CD4-positive, CD25-positive, alpha-beta regulatory T cell (primary cell): ENCODE measurements at regions not wholly inside any gene's neighbourhood (a gene's known extent, or its start where the extent isn't known, plus 50 kb on each side); places are given as distances from the start of the nearest gene placed in this dataset.

Experiments used
- ATAC-seq, 2 donors: fragments of 150-1000 bp; cut with Tn5 transposase; one replicate each; pipeline ENCODE4 v1.10.0; 2021; ENCODE audit warnings: low read depth in 2 of 2, moderate number of reproducible peaks in 2 of 2, moderate library complexity in 1 of 2
- DNase-seq, 3 donors: peaks; one replicate each; pipeline versions ENCODE4 v3.0.0 to v3.0.0-alpha.2; 2012 to 2022; ENCODE audit warnings: mixed read lengths in 1 of 3
- H3K27ac ChIP-seq: one replicate; pipeline ENCODE4 v1.7.0; 2013; ENCODE audit warnings: mild to moderate bottlenecking, low read length; ENCODE audit not compliant: insufficient read depth, poor library complexity, severe bottlenecking
- H3K27me3 ChIP-seq: one replicate; pipeline ENCODE4 v1.7.0; 2013; ENCODE audit warnings: low read length; ENCODE audit not compliant: control insufficient read depth, insufficient read depth
- H3K36me3 ChIP-seq: one replicate; pipeline ENCODE4 v1.7.0; 2013; ENCODE audit warnings: mild to moderate bottlenecking, low read length, moderate library complexity; ENCODE audit not compliant: control insufficient read depth, insufficient read depth
- H3K4me1 ChIP-seq: 2 replicates; pipeline ENCODE4 v1.7.0; 2013; ENCODE audit warnings: mild to moderate bottlenecking, low read length; ENCODE audit not compliant: insufficient read depth, control insufficient read depth, poor library complexity, severe bottlenecking
- H3K4me3 ChIP-seq: one replicate; pipeline ENCODE4 v1.7.0; 2013; ENCODE audit warnings: low read depth, mild to moderate bottlenecking, low read length, moderate library complexity
- H3K9me3 ChIP-seq, 2 experiments: 1 replicate in 1 of 2; 2 replicates in 1 of 2; pipeline ENCODE4 v1.7.0; 2013; ENCODE audit warnings: low read length in 2 of 2, mild to moderate bottlenecking in 1 of 2, moderate library complexity in 1 of 2; ENCODE audit not compliant: control insufficient read depth in 2 of 2
- H3K27ac Mint-ChIP-seq, 3 donors: one replicate each; pipeline ENCODE4 v1.8.0; 2020 to 2022; ENCODE audit warnings: mild to moderate bottlenecking in 3 of 3, mixed read lengths in 3 of 3, moderate library complexity in 2 of 3
- H3K27me3 Mint-ChIP-seq: one replicate; pipeline ENCODE4 v1.8.0; 2022; ENCODE audit warnings: mild to moderate bottlenecking, mixed read lengths
- H3K36me3 Mint-ChIP-seq: one replicate; pipeline ENCODE4 v1.8.0; 2020; ENCODE audit warnings: mixed read lengths
- H3K4me1 Mint-ChIP-seq, 4 donors: one replicate each; pipeline ENCODE4 v1.8.0; 2020 to 2022; ENCODE audit warnings: mixed read lengths in 4 of 4, mild to moderate bottlenecking in 1 of 4
- H3K4me3 Mint-ChIP-seq, 4 donors: one replicate each; pipeline ENCODE4 v1.8.0; 2020 to 2022; ENCODE audit warnings: mild to moderate bottlenecking in 4 of 4, mixed read lengths in 4 of 4, moderate library complexity in 3 of 4
- H3K9me3 Mint-ChIP-seq, 7 donors: one replicate each; pipeline ENCODE4 v1.8.0; 2020 to 2022; ENCODE audit warnings: mixed read lengths in 7 of 7, mild to moderate bottlenecking in 3 of 7, moderate library complexity in 2 of 7

DNA sequence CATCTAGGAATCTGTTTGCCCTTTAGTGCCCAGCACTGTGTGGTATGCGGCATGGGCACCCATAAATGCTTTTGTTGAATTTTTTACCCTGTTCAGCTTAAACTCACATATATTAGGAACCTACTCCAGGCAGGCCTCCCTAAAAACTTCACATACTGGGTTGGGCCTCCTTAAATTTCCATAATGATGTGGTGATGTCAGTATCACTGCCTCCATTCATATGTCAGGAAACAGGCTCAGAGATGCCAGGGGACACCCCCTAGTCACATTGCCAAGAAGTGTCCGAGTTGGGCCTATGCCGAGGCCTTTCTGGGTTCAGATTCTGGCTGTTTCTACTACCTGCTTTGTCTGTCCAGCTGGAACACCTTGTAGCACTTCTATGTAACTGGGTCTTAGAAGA, 55.7 kb upstream of the RUNX3 start:
- peak overlapping the region in 2 of 3 donors; percentile 78 to 90 for H3K27ac Mint-ChIP-seq
- no peaks in the 10 kb centered on the region for H3K9me3 ChIP-seq
- no peak for DNase-seq
- peak overlapping the region in 2 of 4 donors; percentile 22 to 60 for H3K4me3 Mint-ChIP-seq
- no peak overlapping the region for H3K4me3 ChIP-seq
- peaks cover 40% of the 10 kb centered on the region for H3K4me1 ChIP-seq
- no peaks in the 10 kb centered on the region for H3K36me3 ChIP-seq
- H3K27me3 ChIP-seq = no peaks in the 10 kb centered on the region
- H3K27ac ChIP-seq = no peak overlapping the region
- H3K9me3 Mint-ChIP-seq = peaks cover 0 to under 1% (median 0%) of the 10 kb centered on the region in 7 donors
- no peaks in the 10 kb centered on the region for H3K36me3 Mint-ChIP-seq
- no peak for ATAC-seq
- no peaks in the 10 kb centered on the region for H3K27me3 Mint-ChIP-seq
- H3K4me1 Mint-ChIP-seq = peaks cover 0 to 94% (median 20%) of the 10 kb centered on the region in 4 donors

DNA sequence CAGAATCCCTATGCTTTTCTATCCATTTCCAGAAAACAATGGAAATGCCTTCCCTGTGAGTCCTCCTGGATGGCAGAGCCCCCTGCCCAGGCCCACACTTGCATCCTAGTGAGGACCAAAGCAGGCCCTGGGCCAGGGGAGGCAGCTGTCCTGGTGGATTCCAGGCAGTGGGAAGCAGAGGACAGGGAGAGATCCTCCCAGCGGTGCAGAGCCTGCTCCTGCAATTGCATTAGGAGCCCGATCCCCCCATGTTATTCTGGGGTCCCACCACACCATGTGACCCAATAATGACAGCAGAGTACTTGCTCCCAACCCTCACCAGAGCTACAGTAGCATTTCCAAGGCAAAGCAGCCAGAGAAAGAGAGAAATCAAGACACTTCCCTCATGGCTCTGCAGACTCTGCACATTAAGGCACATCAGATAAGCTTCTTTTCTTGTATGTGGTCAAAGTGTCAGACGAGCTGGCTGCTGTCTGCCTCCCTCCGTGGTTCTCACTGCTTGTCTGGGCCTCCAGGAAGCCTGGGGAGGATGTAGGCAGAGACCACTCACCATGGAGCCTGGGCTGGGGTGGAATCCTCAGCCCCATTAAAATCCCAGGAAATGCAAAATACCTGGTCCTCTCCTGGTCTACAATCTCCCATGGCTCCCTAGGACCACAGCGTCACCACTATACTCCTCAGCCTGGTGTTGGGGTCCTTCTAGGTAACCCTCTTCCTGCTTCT, 54.9 kb upstream of the RUNX3 start:
- Mint-ChIP-seq H3K36me3 (no peaks in the 10 kb centered on the region), H3K27me3 (no peaks in the 10 kb centered on the region), H3K4me1 (peaks cover 0 to 94% (median 21%) of the 10 kb centered on the region in 4 donors), H3K9me3 (peaks cover 0 to 2% (median 0%) of the 10 kb centered on the region in 7 donors), H3K27ac (peak overlapping the region in 2 of 3 donors; percentile 78 to 90), H3K4me3 (peak overlapping the region in 2 of 4 donors; percentile 22 to 60)
- DNase-seq (peak in 1 of 3 donors; percentile 52), ATAC-seq (no peak)
- Histone ChIP-seq H3K4me3 (no peak overlapping the region), H3K4me1 (peaks cover 36% of the 10 kb centered on the region), H3K27ac (no peak overlapping the region), H3K27me3 (no peaks in the 10 kb centered on the region), H3K36me3 (no peaks in the 10 kb centered on the region), H3K9me3 (no peaks in the 10 kb centered on the region)

DNA sequence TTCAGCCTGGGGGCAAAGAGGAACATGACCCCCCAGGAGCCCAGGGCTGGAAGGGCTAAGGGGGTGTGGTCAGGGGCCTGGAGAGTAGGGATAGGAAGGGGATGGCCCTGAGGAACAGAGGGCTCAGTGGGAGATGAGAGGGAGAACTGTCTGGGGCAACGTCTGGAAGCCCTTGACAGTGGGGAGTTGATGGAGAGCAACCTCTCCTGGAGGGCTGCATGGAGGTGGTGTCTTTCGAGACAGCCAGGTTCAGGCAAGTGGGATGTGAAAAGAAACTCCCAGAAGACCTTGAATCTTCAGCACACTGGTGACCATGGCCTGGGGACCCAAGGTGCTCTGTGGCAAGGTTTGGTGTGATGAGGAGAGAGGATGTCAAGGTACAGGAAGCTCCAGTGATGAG, 54.2 kb upstream of the RUNX3 start:
- peaks cover 32% of the 10 kb centered on the region for H3K4me1 ChIP-seq

DNA sequence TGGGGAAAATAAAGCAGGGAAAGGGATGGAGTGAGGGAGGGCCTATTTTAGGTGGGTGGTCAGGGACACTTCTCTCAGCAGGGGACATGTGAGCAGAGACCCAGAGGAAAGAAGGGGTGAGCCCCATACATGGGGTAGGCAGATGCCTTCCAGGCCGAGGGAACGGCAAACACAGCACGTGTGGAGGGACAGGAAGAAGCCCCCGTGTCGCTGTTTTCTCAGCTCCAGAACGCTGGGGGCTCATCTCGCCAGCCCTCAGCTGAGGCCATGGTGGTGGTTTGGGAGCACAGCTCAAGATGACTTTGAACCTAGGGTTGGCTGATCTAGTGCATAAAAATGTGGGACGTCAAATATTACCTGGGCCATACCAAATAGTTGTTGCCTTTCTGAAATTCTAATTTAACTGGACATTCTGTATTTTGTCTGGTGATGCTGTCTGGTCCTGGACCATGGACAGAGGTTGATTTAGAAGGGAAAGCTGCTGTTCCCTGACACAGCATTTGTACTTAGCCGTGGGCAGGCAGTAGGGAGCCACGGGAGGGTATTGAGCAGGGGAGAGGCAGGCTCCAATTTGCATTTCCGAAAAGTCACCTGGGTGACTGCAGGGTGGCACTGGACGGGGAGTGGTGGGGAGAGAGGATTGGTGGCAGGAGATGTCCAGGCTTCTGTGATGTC, 53.1 kb upstream of the RUNX3 start:
- Histone ChIP-seq H3K27ac (no peak overlapping the region), H3K9me3 (no peaks in the 10 kb centered on the region), H3K27me3 (no peaks in the 10 kb centered on the region), H3K4me3 (no peak overlapping the region), H3K36me3 (no peaks in the 10 kb centered on the region), H3K4me1 (peaks cover 32% of the 10 kb centered on the region)
- peak overlapping the region in 1 of 4 donors; percentile 41 for H3K4me3 Mint-ChIP-seq
- no peaks in the 10 kb centered on the region for H3K27me3 Mint-ChIP-seq
- ATAC-seq (no peak), DNase-seq (no peak)
- peaks cover 0 to 2% (median 0%) of the 10 kb centered on the region in 7 donors for H3K9me3 Mint-ChIP-seq
- H3K27ac Mint-ChIP-seq = peak overlapping the region in 2 of 3 donors; percentile 41 to 82
- peaks cover 0 to 95% (median 14%) of the 10 kb centered on the region in 4 donors for H3K4me1 Mint-ChIP-seq
- H3K36me3 Mint-ChIP-seq = no peaks in the 10 kb centered on the region

More for the DNA sequence above, 54.2 kb upstream of the RUNX3 start:
- H3K27ac Mint-ChIP-seq = peak overlapping the region in 1 of 3 donors; percentile 79
- no peaks in the 10 kb centered on the region for H3K36me3 ChIP-seq
- peaks cover 0 to 2% (median 0%) of the 10 kb centered on the region in 7 donors for H3K9me3 Mint-ChIP-seq
- no peaks in the 10 kb centered on the region for H3K27me3 ChIP-seq
- no peak for DNase-seq
- no peak for ATAC-seq
- H3K4me3 Mint-ChIP-seq = no peak overlapping the region
- no peak overlapping the region for H3K27ac ChIP-seq
- no peaks in the 10 kb centered on the region for H3K27me3 Mint-ChIP-seq
- no peaks in the 10 kb centered on the region for H3K36me3 Mint-ChIP-seq
- H3K4me3 ChIP-seq = no peak overlapping the region
- H3K9me3 ChIP-seq = no peaks in the 10 kb centered on the region
- H3K4me1 Mint-ChIP-seq = peaks cover 0 to 94% (median 21%) of the 10 kb centered on the region in 4 donors

DNA sequence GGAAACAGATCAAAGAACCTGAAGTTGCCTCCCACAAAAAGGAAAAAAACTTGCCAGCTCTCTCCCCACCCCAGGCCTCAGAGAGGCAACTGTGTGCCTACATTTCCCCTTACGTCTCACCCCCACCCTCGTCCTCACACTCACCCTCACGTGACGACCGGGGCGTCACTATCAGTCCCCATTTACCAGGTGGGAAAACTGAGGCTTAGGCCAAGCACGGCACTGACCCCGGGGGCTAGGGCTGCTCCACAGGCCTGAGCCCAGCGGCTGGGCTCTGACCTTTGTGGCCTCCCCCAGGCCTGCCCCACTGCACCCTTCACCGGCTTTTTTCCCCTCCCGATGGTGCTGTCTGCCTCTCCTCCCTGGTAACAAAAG, 51.5 kb upstream of the RUNX3 start:
- DNase-seq = peak in 1 of 3 donors; percentile 79
- Mint-ChIP-seq H3K4me3 (peak overlapping the region in 1 of 4 donors; percentile 46), H3K27ac (peak overlapping the region; percentile 52 to 92 (median 92)), H3K36me3 (no peaks in the 10 kb centered on the region), H3K9me3 (peaks cover 0 to 4% (median 2%) of the 10 kb centered on the region in 7 donors), H3K27me3 (no peaks in the 10 kb centered on the region), H3K4me1 (peaks cover 0 to 82% (median 13%) of the 10 kb centered on the region in 4 donors)
- Histone ChIP-seq H3K4me3 (no peak overlapping the region), H3K4me1 (peaks cover 28% of the 10 kb centered on the region), H3K27me3 (no peaks in the 10 kb centered on the region), H3K9me3 (peaks cover 3% of the 10 kb centered on the region in 2 experiments), H3K27ac (no peak overlapping the region), H3K36me3 (no peaks in the 10 kb centered on the region)
- peak; percentile 52 to 53 for ATAC-seq

DNA sequence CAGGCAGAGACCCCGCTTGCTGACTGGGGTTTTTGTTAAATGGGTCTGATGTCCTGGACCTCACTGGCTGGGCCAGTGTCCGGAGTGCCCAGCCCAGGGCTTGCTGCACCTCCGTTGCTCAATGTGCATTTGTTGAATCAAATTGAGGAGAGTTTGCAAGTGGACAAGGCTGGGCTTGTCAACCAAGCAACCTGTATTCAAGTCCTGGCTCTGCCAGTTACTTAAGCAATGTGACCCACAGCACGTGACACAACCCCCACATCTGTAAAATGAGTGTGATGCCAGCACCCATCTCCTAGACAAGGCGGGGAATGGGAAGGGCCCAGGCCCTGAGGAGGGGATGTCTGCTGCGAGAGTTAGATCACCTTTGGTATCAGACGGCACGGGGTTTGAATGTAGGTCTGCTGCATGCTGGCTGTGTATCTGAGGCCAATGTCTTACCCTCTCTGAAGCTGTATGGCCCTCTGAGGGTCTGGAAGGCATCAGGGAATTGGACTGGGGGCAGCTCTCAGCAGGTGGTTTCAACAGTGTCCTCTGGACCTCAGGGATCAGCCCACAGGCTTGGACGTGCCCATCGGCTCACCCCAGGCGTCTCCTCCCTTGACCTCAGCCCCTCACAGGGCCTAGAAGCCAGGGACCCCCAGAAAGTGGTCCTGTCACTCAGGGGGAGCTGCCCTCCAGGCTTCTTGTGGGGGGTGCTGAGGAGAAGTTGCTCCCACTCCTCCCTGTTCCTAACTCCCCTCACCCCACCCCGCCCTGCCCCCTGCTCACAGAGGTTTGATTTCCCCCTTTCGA, 51.0 kb upstream of the RUNX3 start:
- H3K36me3 ChIP-seq = no peaks in the 10 kb centered on the region
- no peak overlapping the region for H3K4me3 ChIP-seq
- Mint-ChIP-seq H3K4me3 (peak overlapping the region in 2 of 4 donors; percentile 46 to 58), H3K4me1 (peaks cover 0 to 76% (median 14%) of the 10 kb centered on the region in 4 donors), H3K27ac (peak overlapping the region; percentile 74 to 92 (median 80)), H3K27me3 (no peaks in the 10 kb centered on the region), H3K9me3 (peaks cover 0 to 10% (median 2%) of the 10 kb centered on the region in 7 donors), H3K36me3 (no peaks in the 10 kb centered on the region)
- DNase-seq (no peak), ATAC-seq (peak in 1 of 2 donors; percentile 22)
- peaks cover 28% of the 10 kb centered on the region for H3K4me1 ChIP-seq
- no peaks in the 10 kb centered on the region for H3K27me3 ChIP-seq
- H3K27ac ChIP-seq = no peak overlapping the region
- H3K9me3 ChIP-seq = peaks cover 8 to 9% of the 10 kb centered on the region in 2 experiments
